Loucy (cell line): ENCODE measurements at regions not wholly inside any gene's neighbourhood (a gene's known extent, or its start where the extent isn't known, plus 50 kb on each side); places are given as distances from the start of the nearest gene placed in this dataset.

ENCODE experiments used
- H2AFZ ChIP-seq: fragments of 200-600 bp; sonication (generic); 2 replicates; pipeline ENCODE4 v1.6.0; 2016; ENCODE audit warnings: antibody characterized with exemption, mild to moderate bottlenecking, low read length, moderate library complexity
- H3F3A ChIP-seq: fragments of 200-600 bp; 2 replicates; pipeline ENCODE4 v1.6.0; 2016; ENCODE audit warnings: antibody characterized with exemption, low read depth, mild to moderate bottlenecking
- H3K27me3 ChIP-seq: fragments of 200-600 bp; sonication (generic); 2 replicates; pipeline ENCODE4 v1.6.1; 2014; ENCODE audit warnings: low read length, mild to moderate bottlenecking; ENCODE audit not compliant: insufficient read depth, poor library complexity, severe bottlenecking
- H3K36me3 ChIP-seq: fragments of 200-600 bp; sonication (generic); 2 replicates; pipeline ENCODE4 v1.6.1; 2016; ENCODE audit warnings: low read length; ENCODE audit not compliant: insufficient read depth
- H3K4me1 ChIP-seq: fragments of 200-600 bp; sonication (generic); 2 replicates; pipeline ENCODE4 v1.5.1; 2014; ENCODE audit warnings: low read length, mild to moderate bottlenecking; ENCODE audit not compliant: insufficient read depth, poor library complexity, severe bottlenecking
- H3K4me2 ChIP-seq: fragments of 200-600 bp; sonication (generic); 2 replicates; pipeline ENCODE4 v1.6.0; 2014; ENCODE audit warnings: antibody characterized with exemption, low read length, low read depth, mild to moderate bottlenecking; ENCODE audit not compliant: poor library complexity, severe bottlenecking
- H3K4me3 ChIP-seq: fragments of 200-600 bp; sonication (generic); 2 replicates; pipeline ENCODE4 v1.5.1; 2014; ENCODE audit warnings: low read length, mild to moderate bottlenecking, mixed read lengths; ENCODE audit not compliant: poor library complexity, severe bottlenecking
- H3K79me2 ChIP-seq: fragments of 200-600 bp; sonication (generic); 2 replicates; pipeline ENCODE4 v1.6.1; 2014; ENCODE audit warnings: low read length; ENCODE audit not compliant: insufficient read depth
- H3K9ac ChIP-seq: fragments of 200-600 bp; sonication (generic); 2 replicates; pipeline ENCODE4 v1.6.0; 2014; ENCODE audit warnings: mild to moderate bottlenecking, low read depth, low read length, moderate library complexity; ENCODE audit not compliant: poor library complexity, severe bottlenecking
- H3K9me2 ChIP-seq: fragments of 200-600 bp; sonication (generic); replicated peaks from 2 replicates; pipeline ENCODE4 v1.6.1; 2016; ENCODE audit warnings: low read depth, low read length, mixed read lengths
- H3K9me3 ChIP-seq: fragments of 200-600 bp; sonication (generic); 2 replicates; pipeline ENCODE4 v1.6.1; 2014; ENCODE audit warnings: mild to moderate bottlenecking, antibody characterized with exemption, low read length, low read depth; ENCODE audit not compliant: insufficient read depth
- H4K20me1 ChIP-seq: fragments of 200-600 bp; sonication (generic); 2 replicates; pipeline ENCODE4 v1.6.0; 2014; ENCODE audit warnings: antibody characterized with exemption, low read length, mild to moderate bottlenecking; ENCODE audit not compliant: insufficient read depth, poor library complexity, severe bottlenecking
- EZH2phosphoT487 ChIP-seq: fragments of 200-600 bp; IDR thresholded peaks from 2 replicates; pipeline ENCODE4 v1.6.1; 2018; ENCODE audit warnings: antibody characterized with exemption, mild to moderate bottlenecking, moderate library complexity, borderline replicate concordance
- TF ChIP-seq, protein P1 (sequence below): fragments of 200-600 bp; sonication (generic); conservative IDR thresholded peaks from 2 replicates; pipeline ENCODE4 v1.5.1; 2014; ENCODE audit warnings: mild to moderate bottlenecking, antibody characterized with exemption, low read length

GRCh38 chr12:97306147-97306546, 156.5 kb upstream of the RMST start:
- Histone ChIP-seq H3K36me3 (no peaks in the 10 kb centered on the region), H3K9me3 (no peaks in the 10 kb centered on the region), H3K9me2 (no peaks in the 10 kb centered on the region), H3K79me2 (no peaks in the 10 kb centered on the region), H3F3A (no peaks in the 10 kb centered on the region), H3K27me3 (no peaks in the 10 kb centered on the region), H3K4me3 (no peak overlapping the region), H4K20me1 (no peaks in the 10 kb centered on the region), H2AFZ (no peak overlapping the region), H3K4me1 (no peaks in the 10 kb centered on the region), H3K9ac (no peak overlapping the region), H3K4me2 (no peak overlapping the region)
- TF ChIP-seq EZH2phosphoT487, result no peak
- TF ChIP-seq, protein P1, sequence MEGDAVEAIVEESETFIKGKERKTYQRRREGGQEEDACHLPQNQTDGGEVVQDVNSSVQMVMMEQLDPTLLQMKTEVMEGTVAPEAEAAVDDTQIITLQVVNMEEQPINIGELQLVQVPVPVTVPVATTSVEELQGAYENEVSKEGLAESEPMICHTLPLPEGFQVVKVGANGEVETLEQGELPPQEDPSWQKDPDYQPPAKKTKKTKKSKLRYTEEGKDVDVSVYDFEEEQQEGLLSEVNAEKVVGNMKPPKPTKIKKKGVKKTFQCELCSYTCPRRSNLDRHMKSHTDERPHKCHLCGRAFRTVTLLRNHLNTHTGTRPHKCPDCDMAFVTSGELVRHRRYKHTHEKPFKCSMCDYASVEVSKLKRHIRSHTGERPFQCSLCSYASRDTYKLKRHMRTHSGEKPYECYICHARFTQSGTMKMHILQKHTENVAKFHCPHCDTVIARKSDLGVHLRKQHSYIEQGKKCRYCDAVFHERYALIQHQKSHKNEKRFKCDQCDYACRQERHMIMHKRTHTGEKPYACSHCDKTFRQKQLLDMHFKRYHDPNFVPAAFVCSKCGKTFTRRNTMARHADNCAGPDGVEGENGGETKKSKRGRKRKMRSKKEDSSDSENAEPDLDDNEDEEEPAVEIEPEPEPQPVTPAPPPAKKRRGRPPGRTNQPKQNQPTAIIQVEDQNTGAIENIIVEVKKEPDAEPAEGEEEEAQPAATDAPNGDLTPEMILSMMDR, result no peak

DNA sequence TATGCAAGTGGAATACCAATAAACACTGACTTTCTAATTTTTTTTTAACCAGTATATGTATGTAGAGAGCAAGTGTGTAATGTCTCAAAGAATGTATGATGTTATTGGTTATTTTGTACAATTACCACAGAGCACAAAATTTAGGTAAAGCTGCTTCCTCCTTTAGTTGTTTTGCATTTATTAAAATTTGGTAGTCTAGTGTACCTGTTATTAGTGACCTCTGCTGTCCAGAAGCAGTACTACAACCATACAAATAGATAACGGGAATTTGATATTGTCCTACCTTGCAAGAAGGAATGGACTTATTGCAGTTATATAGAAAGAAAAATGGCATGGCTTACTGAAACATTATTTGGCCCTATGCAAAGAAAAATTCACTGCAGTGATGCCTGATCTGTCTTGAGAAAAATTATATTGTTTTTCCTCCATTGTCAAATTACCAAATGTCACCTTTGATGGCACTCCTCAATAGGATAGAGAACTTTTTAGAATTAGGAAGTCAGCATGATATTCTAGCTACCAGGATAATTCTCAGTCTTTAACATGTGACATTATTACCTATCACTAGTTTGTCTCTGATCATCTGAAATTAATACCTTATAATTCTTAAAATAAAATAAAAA, 153.9 kb upstream of the RMST start:
- Histone ChIP-seq H3K27me3 (no peaks in the 10 kb centered on the region), H3K4me3 (no peak overlapping the region), H3K9me3 (no peaks in the 10 kb centered on the region), H3K79me2 (no peaks in the 10 kb centered on the region), H3K4me2 (no peak overlapping the region), H4K20me1 (no peaks in the 10 kb centered on the region), H3K4me1 (no peaks in the 10 kb centered on the region), H3K36me3 (no peaks in the 10 kb centered on the region), H3K9me2 (no peaks in the 10 kb centered on the region), H2AFZ (peak overlapping the region; percentile 14; the same call in 1 of the 2 replicates), H3F3A (no peaks in the 10 kb centered on the region), H3K9ac (no peak overlapping the region)
- TF ChIP-seq EZH2phosphoT487, result no peak
- TF ChIP-seq, protein P1, result peak; percentile 84

GRCh38 chr12:97309921-97310320, 152.7 kb upstream of the RMST start:
- no peaks in the 10 kb centered on the region for H3F3A ChIP-seq
- H3K4me2 ChIP-seq, result no peak overlapping the region
- no peaks in the 10 kb centered on the region for H3K27me3 ChIP-seq
- H3K4me3 ChIP-seq, result no peak overlapping the region
- H4K20me1 ChIP-seq, result no peaks in the 10 kb centered on the region
- no peaks in the 10 kb centered on the region for H3K9me3 ChIP-seq
- no peaks in the 10 kb centered on the region for H3K79me2 ChIP-seq
- H2AFZ ChIP-seq, result no peak overlapping the region
- H3K9me2 ChIP-seq, result no peaks in the 10 kb centered on the region
- no peak overlapping the region for H3K9ac ChIP-seq
- no peaks in the 10 kb centered on the region for H3K36me3 ChIP-seq
- no peak for TF ChIP-seq EZH2phosphoT487
- TF ChIP-seq, protein P1, result no peak
- no peaks in the 10 kb centered on the region for H3K4me1 ChIP-seq
